Choroid plexus epithelial cell (primary cell): ENCODE measurements at regions not wholly inside any gene's neighbourhood (a gene's known extent, or its start where the extent isn't known, plus 50 kb on each side); places are given as distances from the start of the nearest gene placed in this dataset.

Experiments used
- DNase-seq: peaks from one replicate; pipeline ENCODE4 v3.0.0-alpha.2; 2010; ENCODE audit warnings: low read depth
- H3K4me3 ChIP-seq: 2 replicates; pipeline ENCODE4 v1.5.1; 2011; ENCODE audit warnings: low read depth, mild to moderate bottlenecking, control low read depth, low read length, moderate library complexity
- CTCF ChIP-seq: conservative IDR thresholded peaks from 2 replicates; pipeline ENCODE4 v1.5.1; 2011; ENCODE audit warnings: low read depth, mild to moderate bottlenecking, control low read depth, inconsistent platforms, low read length, moderate library complexity

GRCh38 chr2:8064603-8065002 lies 617.3 kb upstream of the ID2 start:
- DNase-seq, result no peak

GRCh38 chr2:8065191-8065590 lies 616.7 kb upstream of the ID2 start:
- no peak overlapping the region for H3K4me3 ChIP-seq
- TF ChIP-seq CTCF, result no peak
- no peak for DNase-seq

More at GRCh38 chr2:8064603-8065002, 617.3 kb upstream of the ID2 start:
- H3K4me3 ChIP-seq, result no peak overlapping the region
- TF ChIP-seq CTCF, result no peak

GRCh38 chr2:8067784-8068336 lies 614.0 kb upstream of the ID2 start:
- H3K4me3 ChIP-seq, result no peak overlapping the region
- DNase-seq, result no peak
- no peak for TF ChIP-seq CTCF

GRCh38 chr2:8072907-8073306 lies 608.9 kb upstream of the ID2 start:
- TF ChIP-seq CTCF, result no peak
- H3K4me3 ChIP-seq, result no peak overlapping the region
- no peak for DNase-seq

GRCh38 chr2:8073916-8074315 lies 607.9 kb upstream of the ID2 start:
- TF ChIP-seq CTCF, result no peak
- no peak for DNase-seq
- H3K4me3 ChIP-seq, result no peak overlapping the region

GRCh38 chr2:8076448-8077342 lies 605.2 kb upstream of the ID2 start:
- TF ChIP-seq CTCF, result no peak
- no peak overlapping the region for H3K4me3 ChIP-seq
- DNase-seq, result no peak
